ENCODE measurements at regions not wholly inside any gene's neighbourhood (a gene's known extent, or its start where the extent isn't known, plus 50 kb on each side); places are given as distances from the start of the nearest gene placed in this dataset.

DNA sequence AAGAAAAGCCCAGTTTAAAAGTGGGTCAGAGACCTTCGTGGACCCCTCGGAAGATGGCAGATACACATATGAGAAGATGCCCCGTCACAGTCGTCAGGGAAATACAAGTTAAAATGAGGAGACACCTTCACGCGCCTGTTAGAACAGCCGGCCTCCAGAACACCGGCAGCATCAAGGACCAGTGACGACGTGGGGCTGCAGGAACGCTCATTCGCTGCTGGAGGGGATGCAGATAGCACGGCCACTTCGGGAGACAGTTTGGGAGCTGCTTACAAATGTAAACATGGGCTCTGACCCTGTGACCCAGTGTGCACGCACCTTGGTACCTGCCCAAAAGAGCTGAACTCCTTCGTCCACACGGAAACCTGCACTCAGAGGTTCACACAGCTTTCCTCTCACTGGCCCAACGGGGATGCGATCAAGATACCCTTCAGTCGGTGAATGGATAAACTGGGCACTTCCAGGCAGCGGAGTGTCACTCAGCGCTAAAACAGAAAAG is 83.7 kb upstream of the CTDP1 start:
- no peak overlapping the region for H3K27ac ChIP-seq
- no peak for DNase-seq
- H3K4me1 ChIP-seq = peaks cover 0 to 6% (median 3%) of the 10 kb centered on the region in 4 donors
- H3K36me3 ChIP-seq = no peaks in the 10 kb centered on the region
- intact Hi-C loops (cut with DNase I; ENCODE audit: low total_unique reads) = no loop called here
- no peak overlapping the region for H3K4me3 ChIP-seq
- TF ChIP-seq EP300 (IDR thresholded peaks at IDR 0.05) (no peak), POLR2AphosphoS5 (IDR thresholded peaks at IDR 0.05) (no peak), POLR2A (IDR thresholded peaks at IDR 0.05) (no peak)
- TF ChIP-seq, protein P1, sequence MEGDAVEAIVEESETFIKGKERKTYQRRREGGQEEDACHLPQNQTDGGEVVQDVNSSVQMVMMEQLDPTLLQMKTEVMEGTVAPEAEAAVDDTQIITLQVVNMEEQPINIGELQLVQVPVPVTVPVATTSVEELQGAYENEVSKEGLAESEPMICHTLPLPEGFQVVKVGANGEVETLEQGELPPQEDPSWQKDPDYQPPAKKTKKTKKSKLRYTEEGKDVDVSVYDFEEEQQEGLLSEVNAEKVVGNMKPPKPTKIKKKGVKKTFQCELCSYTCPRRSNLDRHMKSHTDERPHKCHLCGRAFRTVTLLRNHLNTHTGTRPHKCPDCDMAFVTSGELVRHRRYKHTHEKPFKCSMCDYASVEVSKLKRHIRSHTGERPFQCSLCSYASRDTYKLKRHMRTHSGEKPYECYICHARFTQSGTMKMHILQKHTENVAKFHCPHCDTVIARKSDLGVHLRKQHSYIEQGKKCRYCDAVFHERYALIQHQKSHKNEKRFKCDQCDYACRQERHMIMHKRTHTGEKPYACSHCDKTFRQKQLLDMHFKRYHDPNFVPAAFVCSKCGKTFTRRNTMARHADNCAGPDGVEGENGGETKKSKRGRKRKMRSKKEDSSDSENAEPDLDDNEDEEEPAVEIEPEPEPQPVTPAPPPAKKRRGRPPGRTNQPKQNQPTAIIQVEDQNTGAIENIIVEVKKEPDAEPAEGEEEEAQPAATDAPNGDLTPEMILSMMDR (IDR thresholded peaks at IDR 0.05) = no peak
- peaks cover 0 to 70% (median 12%) of the 10 kb centered on the region in 3 donors for H3K27me3 ChIP-seq
- 72 to 80% (median 77%) methylated on average over 18 to 22 of the region's 22 CpGs for WGBS, 5 donors
- H3K9me3 ChIP-seq = peaks cover 0 to 6% (median 0%) of the 10 kb centered on the region in 4 donors

DNA sequence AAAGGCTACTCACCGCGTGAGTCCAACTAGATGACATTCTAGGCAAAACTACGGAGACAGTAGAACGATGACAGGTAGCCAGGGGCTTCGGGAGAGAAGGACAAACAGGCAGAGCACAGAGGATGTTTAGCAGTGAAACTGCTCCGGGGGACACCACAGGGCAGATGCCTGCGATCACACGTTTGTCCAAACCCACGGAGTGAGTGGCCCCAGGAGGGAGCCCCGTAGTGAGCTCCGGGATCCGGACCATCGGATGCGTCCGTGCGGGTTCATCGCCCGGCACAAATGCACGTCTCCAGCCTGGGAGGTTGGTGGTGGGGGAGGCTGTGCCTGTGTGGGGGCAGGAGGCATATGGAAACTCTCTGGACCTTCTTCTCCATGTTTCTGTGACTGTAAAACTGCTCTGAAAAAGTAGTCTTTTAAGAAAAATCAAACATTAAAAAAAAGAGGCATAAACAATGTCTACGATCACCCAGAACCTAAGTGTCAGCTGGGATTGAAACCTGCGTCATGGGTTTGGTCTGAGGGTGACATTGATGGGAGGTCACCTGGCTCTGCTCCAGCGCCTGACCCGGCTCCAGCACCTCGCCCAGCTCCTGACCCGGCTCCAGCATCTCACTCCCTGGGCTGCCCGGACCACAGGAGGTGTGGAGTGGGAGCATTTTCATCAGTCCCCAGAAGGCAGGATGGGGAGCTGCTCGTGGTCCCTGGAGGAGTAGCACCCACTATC is 83.0 kb upstream of the CTDP1 start:
- 72 to 81% (median 79%) methylated on average over 27 of the region's 27 CpGs for WGBS, 5 donors
- Histone ChIP-seq H3K27ac (no peak overlapping the region), H3K4me3 (no peak overlapping the region), H3K9me3 (peaks cover 0 to 6% (median 0%) of the 10 kb centered on the region in 4 donors), H3K27me3 (peaks cover 0 to 69% (median 12%) of the 10 kb centered on the region in 3 donors), H3K36me3 (no peaks in the 10 kb centered on the region), H3K4me1 (peaks cover 0 to 6% (median 3%) of the 10 kb centered on the region in 4 donors)
- no peak for TF ChIP-seq POLR2AphosphoS5 (IDR thresholded peaks at IDR 0.05)
- TF ChIP-seq POLR2A (IDR thresholded peaks at IDR 0.05) = no peak
- TF ChIP-seq, protein P1 (IDR thresholded peaks at IDR 0.05) = no peak
- TF ChIP-seq EP300 (IDR thresholded peaks at IDR 0.05) = no peak
- intact Hi-C loops (cut with DNase I; ENCODE audit: low total_unique reads) = no loop called here
- no peak for DNase-seq

DNA sequence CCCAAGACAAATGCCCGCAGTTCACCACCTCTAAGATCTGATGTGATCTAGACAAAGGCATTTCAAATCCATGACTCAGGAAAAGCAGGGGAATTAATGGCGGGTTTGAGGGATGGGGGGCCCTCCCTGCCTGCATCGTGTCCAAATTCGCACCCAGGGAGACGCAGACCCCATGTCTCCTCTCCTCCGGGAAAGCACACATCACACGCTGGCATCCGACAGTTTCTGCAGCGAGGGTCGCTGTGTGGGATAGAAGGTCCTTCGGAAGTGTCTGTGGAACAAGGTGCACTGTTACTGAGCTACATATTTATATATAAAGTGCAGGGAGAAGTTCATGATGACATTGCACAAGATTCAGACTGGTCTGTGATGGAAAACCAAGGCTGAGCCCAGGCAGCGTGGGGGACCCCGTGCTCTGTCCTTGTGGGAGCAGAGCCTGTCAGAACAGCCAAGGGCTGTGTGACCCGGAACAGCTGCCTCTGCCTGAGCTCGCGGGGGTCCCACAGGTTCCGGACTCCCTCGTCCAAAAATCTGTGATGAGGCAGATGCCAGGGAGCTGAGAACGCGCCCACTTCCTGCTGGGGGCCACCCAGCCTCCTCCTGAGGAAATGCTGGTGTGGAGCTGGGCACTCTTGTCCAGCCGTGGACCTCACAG is 82.3 kb upstream of the CTDP1 start:
- H3K9me3 ChIP-seq = peaks cover 0 to 6% (median 0%) of the 10 kb centered on the region in 4 donors
- peaks cover 0 to 66% (median 12%) of the 10 kb centered on the region in 3 donors for H3K27me3 ChIP-seq
- no peak for DNase-seq
- WGBS, 5 donors = 85 to 88% (median 86%) methylated on average over 20 to 21 of the region's 21 CpGs
- no peak overlapping the region for H3K27ac ChIP-seq
- no peak overlapping the region for H3K4me3 ChIP-seq
- TF ChIP-seq POLR2AphosphoS5 (IDR thresholded peaks at IDR 0.05) (no peak), EP300 (IDR thresholded peaks at IDR 0.05) (no peak), POLR2A (IDR thresholded peaks at IDR 0.05) (no peak)
- TF ChIP-seq, protein P1 (IDR thresholded peaks at IDR 0.05) = no peak
- intact Hi-C loops (cut with DNase I; ENCODE audit: low total_unique reads) = no loop called here
- no peaks in the 10 kb centered on the region for H3K36me3 ChIP-seq
- peaks cover 0 to 6% (median 3%) of the 10 kb centered on the region in 4 donors for H3K4me1 ChIP-seq

DNA sequence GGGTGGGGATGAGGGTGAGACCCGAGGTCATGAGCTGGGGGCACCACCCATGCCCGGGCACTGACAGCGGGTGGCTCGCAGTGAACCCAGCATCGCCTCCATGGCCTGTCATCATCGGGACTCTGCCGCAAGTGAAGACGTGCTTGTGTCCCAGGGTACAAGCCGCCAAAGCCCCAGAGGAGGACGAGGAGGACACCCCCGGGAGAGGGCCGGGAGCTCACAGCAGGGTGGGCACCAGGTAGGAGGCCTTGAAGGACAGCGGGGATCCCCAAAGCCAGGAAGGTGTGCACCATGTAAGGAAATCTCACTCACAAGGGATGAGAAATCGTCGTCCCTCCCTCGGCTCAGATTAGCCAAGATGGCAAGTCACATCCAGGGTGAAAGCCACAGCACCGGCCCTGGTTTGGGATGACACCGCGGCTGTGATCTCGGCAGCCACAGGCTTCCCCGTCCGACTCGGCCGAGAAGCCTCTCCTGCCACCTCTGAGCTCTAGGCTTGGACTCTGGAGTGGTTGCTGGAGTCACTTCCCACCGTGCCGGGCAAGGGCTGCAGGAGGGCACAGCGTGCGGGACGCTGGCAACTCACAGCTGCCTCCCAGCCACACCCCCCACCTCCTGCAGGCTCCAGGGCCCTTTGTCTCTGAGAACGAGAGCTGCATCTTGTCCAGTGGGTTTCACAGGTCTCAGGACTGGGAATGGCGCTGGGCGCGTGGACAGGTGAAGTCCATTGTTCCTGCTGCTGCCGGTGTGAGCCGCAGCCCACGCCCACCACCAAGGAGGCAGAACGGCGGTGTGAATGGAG is 81.6 kb upstream of the CTDP1 start:
- H3K4me3 ChIP-seq = no peak overlapping the region
- TF ChIP-seq POLR2A (IDR thresholded peaks at IDR 0.05) (no peak), POLR2AphosphoS5 (IDR thresholded peaks at IDR 0.05) (no peak), EP300 (IDR thresholded peaks at IDR 0.05) (no peak)
- TF ChIP-seq, protein P1 (IDR thresholded peaks at IDR 0.05) = no peak
- DNase-seq = no peak
- peaks cover 0 to 2% (median 0%) of the 10 kb centered on the region in 4 donors for H3K9me3 ChIP-seq
- 76 to 86% (median 77%) methylated on average over 31 to 38 of the region's 38 CpGs for WGBS, 5 donors
- H3K4me1 ChIP-seq = peaks cover 0 to 6% (median 3%) of the 10 kb centered on the region in 4 donors
- no peak overlapping the region for H3K27ac ChIP-seq
- peaks cover 0 to 60% (median 12%) of the 10 kb centered on the region in 3 donors for H3K27me3 ChIP-seq
- H3K36me3 ChIP-seq = no peaks in the 10 kb centered on the region
- intact Hi-C loops (cut with DNase I; ENCODE audit: low total_unique reads) = no loop called here

All from stomach (tissue), 8 donors.